ENCODE measurements at regions not wholly inside any gene's neighbourhood (a gene's known extent, or its start where the extent isn't known, plus 50 kb on each side); places are given as distances from the start of the nearest gene placed in this dataset.

DNA sequence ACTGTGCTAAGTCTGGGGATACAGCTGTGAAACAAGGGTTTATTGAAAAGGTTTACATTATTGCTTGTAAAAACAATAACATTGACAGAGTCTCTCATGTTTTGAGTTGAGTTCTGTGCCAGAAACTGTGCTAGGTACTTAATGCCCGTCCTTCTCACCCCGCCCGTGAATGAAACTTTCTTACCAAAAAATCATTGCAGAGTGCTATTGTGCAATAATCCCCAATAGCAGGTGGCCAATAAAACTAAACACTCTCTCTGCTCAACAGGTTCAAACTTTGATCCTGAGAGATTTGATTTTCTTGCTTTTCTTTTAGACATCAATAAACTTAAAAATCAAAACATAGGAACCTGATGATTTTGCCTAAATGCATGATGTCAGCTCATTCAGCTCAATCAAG, 441.6 kb downstream of the HAPSTR1 start:
- H3K36me3 ChIP-seq (ENCODE audit: insufficient read depth, low read length): no peaks in the 10 kb centered on the region
- no peak overlapping the region for H3K4me3 Mint-ChIP-seq (ENCODE audit: unreplicated experiment)
- H2AFZ ChIP-seq (ENCODE audit: low read depth, low read length): no peak overlapping the region
- H3K4me1 Mint-ChIP-seq (ENCODE audit: low read depth, unreplicated experiment): peaks cover 8% of the 10 kb centered on the region
- no peaks in the 10 kb centered on the region for H3K36me3 Mint-ChIP-seq (ENCODE audit: low read depth, unreplicated experiment)
- TF ChIP-seq, protein P1, sequence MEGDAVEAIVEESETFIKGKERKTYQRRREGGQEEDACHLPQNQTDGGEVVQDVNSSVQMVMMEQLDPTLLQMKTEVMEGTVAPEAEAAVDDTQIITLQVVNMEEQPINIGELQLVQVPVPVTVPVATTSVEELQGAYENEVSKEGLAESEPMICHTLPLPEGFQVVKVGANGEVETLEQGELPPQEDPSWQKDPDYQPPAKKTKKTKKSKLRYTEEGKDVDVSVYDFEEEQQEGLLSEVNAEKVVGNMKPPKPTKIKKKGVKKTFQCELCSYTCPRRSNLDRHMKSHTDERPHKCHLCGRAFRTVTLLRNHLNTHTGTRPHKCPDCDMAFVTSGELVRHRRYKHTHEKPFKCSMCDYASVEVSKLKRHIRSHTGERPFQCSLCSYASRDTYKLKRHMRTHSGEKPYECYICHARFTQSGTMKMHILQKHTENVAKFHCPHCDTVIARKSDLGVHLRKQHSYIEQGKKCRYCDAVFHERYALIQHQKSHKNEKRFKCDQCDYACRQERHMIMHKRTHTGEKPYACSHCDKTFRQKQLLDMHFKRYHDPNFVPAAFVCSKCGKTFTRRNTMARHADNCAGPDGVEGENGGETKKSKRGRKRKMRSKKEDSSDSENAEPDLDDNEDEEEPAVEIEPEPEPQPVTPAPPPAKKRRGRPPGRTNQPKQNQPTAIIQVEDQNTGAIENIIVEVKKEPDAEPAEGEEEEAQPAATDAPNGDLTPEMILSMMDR (IDR thresholded peaks at IDR 0.05; ENCODE audit: insufficient read depth, low read depth, low read length): no peak
- TF ChIP-seq EZH2 (IDR thresholded peaks at IDR 0.05; ENCODE audit: insufficient read depth, low read length): no peak
- no peaks in the 10 kb centered on the region for H3K4me1 ChIP-seq (ENCODE audit: insufficient read depth, low read length)
- H3K9ac ChIP-seq (ENCODE audit: low read length): no peak overlapping the region
- H3K9me3 Mint-ChIP-seq (ENCODE audit: unreplicated experiment): no peaks in the 10 kb centered on the region
- H3K27ac Mint-ChIP-seq (ENCODE audit: unreplicated experiment): no peak overlapping the region
- no peaks in the 10 kb centered on the region for H3K79me2 ChIP-seq (ENCODE audit: insufficient read depth, low read length)
- DNase-seq (ENCODE audit: low read depth): no peak
- H3K27ac ChIP-seq (ENCODE audit: low read depth, low read length): no peak overlapping the region
- FAIRE-seq: no peak
- H3K27me3 Mint-ChIP-seq (ENCODE audit: low read depth, unreplicated experiment): peaks cover 18% of the 10 kb centered on the region
- no peaks in the 10 kb centered on the region for H3K9me3 ChIP-seq (ENCODE audit: insufficient read depth, low read depth, low read length)
- H4K20me1 ChIP-seq (ENCODE audit: insufficient read depth, low read length): no peaks in the 10 kb centered on the region
- no peaks in the 10 kb centered on the region for H3K27me3 ChIP-seq (ENCODE audit: insufficient read depth, low read length)
- H3K4me3 ChIP-seq (ENCODE audit: insufficient read depth, low read depth, low read length): no peak overlapping the region
- no peak overlapping the region for H3K4me2 ChIP-seq (ENCODE audit: low read length)

DNA sequence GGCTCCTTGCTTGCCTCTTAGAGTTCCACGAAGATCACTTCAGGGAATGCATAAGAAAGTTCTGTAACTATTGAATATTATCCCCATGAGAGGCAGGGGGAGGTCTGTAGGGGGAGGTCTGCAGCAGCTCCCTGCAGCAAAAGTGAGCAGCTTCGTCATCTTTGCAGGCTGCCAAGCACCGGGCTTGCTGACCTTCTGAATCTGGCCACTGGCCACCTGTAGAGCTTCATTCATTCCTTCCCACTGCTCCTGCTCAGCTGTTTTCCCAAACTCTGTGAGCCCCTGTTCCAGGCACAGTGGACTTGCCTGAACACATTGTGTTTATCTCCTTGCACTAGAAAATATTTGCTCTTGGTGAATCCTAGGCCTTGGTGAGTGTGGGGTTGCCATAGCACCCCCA, 443.3 kb downstream of the HAPSTR1 start:
- Histone ChIP-seq H3K79me2 (ENCODE audit: insufficient read depth, low read length) (no peaks in the 10 kb centered on the region), H3K9ac (ENCODE audit: low read length) (no peak overlapping the region), H3K27ac (ENCODE audit: low read depth, low read length) (no peak overlapping the region), H3K4me1 (ENCODE audit: insufficient read depth, low read length) (no peaks in the 10 kb centered on the region), H3K9me3 (ENCODE audit: insufficient read depth, low read depth, low read length) (peaks cover 5% of the 10 kb centered on the region), H3K4me2 (ENCODE audit: low read length) (no peak overlapping the region), H3K4me3 (ENCODE audit: insufficient read depth, low read depth, low read length) (no peak overlapping the region), H2AFZ (ENCODE audit: low read depth, low read length) (no peak overlapping the region), H3K36me3 (ENCODE audit: insufficient read depth, low read length) (no peaks in the 10 kb centered on the region), H3K27me3 (ENCODE audit: insufficient read depth, low read length) (no peaks in the 10 kb centered on the region), H4K20me1 (ENCODE audit: insufficient read depth, low read length) (no peaks in the 10 kb centered on the region)
- Mint-ChIP-seq H3K27me3 (ENCODE audit: low read depth, unreplicated experiment) (peaks cover 18% of the 10 kb centered on the region), H3K4me3 (ENCODE audit: unreplicated experiment) (no peak overlapping the region), H3K36me3 (ENCODE audit: low read depth, unreplicated experiment) (no peaks in the 10 kb centered on the region), H3K27ac (ENCODE audit: unreplicated experiment) (no peak overlapping the region), H3K9me3 (ENCODE audit: unreplicated experiment) (no peaks in the 10 kb centered on the region), H3K4me1 (ENCODE audit: low read depth, unreplicated experiment) (no peaks in the 10 kb centered on the region)
- DNase-seq (ENCODE audit: low read depth) (no peak), FAIRE-seq (no peak)
- no peak for TF ChIP-seq EZH2 (IDR thresholded peaks at IDR 0.05; ENCODE audit: insufficient read depth, low read length)
- TF ChIP-seq, protein P1 (IDR thresholded peaks at IDR 0.05; ENCODE audit: insufficient read depth, low read depth, low read length): no peak

DNA sequence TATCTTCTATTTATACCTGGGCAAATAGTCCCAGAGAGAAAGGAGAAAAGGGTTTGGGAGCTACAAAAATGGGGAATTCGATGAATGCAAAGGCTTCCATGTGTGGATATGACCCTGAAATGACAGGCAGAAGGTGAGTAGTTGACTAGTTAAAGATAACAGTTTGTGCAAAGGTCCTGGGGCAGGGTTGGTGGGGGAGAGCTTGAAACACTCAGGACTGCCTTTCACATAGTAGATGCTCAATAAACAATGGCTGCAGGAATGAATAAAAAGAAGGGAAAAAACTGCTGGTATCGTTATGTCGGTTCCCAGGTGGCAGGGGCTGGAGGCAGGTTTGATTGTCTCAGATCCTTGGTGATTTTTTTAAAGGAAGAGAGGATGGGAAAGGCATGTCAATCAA, 445.5 kb downstream of the HAPSTR1 start:
- no peak overlapping the region for H3K4me3 ChIP-seq (ENCODE audit: insufficient read depth, low read depth, low read length)
- H3K9me3 ChIP-seq (ENCODE audit: insufficient read depth, low read depth, low read length): peaks cover 5% of the 10 kb centered on the region
- Mint-ChIP-seq H3K27me3 (ENCODE audit: low read depth, unreplicated experiment) (peaks cover 18% of the 10 kb centered on the region), H3K9me3 (ENCODE audit: unreplicated experiment) (no peaks in the 10 kb centered on the region), H3K27ac (ENCODE audit: unreplicated experiment) (no peak overlapping the region), H3K4me1 (ENCODE audit: low read depth, unreplicated experiment) (no peaks in the 10 kb centered on the region), H3K4me3 (ENCODE audit: unreplicated experiment) (no peak overlapping the region), H3K36me3 (ENCODE audit: low read depth, unreplicated experiment) (no peaks in the 10 kb centered on the region)
- TF ChIP-seq EZH2 (IDR thresholded peaks at IDR 0.05; ENCODE audit: insufficient read depth, low read length): no peak
- TF ChIP-seq, protein P1 (IDR thresholded peaks at IDR 0.05; ENCODE audit: insufficient read depth, low read depth, low read length): no peak
- DNase-seq (ENCODE audit: low read depth) (no peak), FAIRE-seq (no peak)
- no peaks in the 10 kb centered on the region for H3K27me3 ChIP-seq (ENCODE audit: insufficient read depth, low read length)
- no peak overlapping the region for H3K4me2 ChIP-seq (ENCODE audit: low read length)
- no peaks in the 10 kb centered on the region for H4K20me1 ChIP-seq (ENCODE audit: insufficient read depth, low read length)
- H3K27ac ChIP-seq (ENCODE audit: low read depth, low read length): no peak overlapping the region
- H2AFZ ChIP-seq (ENCODE audit: low read depth, low read length): no peak overlapping the region
- no peaks in the 10 kb centered on the region for H3K4me1 ChIP-seq (ENCODE audit: insufficient read depth, low read length)
- H3K36me3 ChIP-seq (ENCODE audit: insufficient read depth, low read length): no peaks in the 10 kb centered on the region
- H3K79me2 ChIP-seq (ENCODE audit: insufficient read depth, low read length): no peaks in the 10 kb centered on the region
- no peak overlapping the region for H3K9ac ChIP-seq (ENCODE audit: low read length)
